NCI-H510A (cell line): ENCODE measurements at regions not wholly inside any gene's neighbourhood (a gene's known extent, or its start where the extent isn't known, plus 50 kb on each side); places are given as distances from the start of the nearest gene placed in this dataset.

Source experiments
- DNase-seq: peaks from one replicate; lab custom pipeline; 2025; lab: John Stamatoyannopoulos, UW

DNA sequence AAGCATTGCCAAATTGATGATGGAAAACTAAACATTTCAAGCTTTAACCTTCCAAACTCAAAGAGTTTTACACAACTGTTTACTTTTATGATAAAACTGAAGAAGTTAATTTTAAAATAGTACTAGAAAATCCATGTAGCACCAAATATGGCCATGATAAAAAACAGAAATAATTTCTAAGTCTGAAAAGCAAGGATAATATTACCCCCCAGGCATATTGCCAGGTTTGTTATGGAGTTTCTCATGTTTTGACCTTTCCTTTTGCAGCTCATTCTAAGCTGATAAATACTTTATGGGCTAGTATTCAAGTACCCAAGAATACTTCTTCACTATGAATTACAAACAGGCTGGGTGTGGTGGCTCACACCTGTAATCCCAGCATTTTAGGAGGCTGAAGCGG, 209.9 kb upstream of the ZFP64 start:
- DNase-seq: no peak

DNA sequence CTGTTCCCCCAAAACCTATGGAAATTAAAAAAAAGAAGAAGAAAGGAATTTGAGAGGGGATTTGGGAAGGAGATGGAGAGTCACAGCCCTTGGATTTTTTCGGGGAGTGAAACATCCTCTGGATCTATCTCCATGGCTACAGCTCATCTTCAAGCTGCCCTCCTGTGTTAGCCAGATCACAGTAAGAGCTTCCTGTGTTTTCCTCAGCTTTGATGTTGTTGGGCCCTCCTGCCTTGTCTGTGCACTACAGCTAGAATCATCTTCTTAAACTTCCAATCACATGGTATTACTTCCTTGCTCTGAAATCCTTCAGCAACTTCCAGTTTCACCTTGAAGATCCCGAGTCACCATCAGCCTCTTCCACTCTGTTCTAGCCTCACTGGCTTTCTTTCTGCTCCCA, 207.8 kb upstream of the ZFP64 start:
- DNase-seq: no peak

- no peak for DNase-seq
Measured at GRCh38 chr20:52389606-52390005, 198.0 kb upstream of the ZFP64 start.

- no peak for DNase-seq
Measured at GRCh38 chr20:52383995-52384621, 192.5 kb upstream of the ZFP64 start.

DNA sequence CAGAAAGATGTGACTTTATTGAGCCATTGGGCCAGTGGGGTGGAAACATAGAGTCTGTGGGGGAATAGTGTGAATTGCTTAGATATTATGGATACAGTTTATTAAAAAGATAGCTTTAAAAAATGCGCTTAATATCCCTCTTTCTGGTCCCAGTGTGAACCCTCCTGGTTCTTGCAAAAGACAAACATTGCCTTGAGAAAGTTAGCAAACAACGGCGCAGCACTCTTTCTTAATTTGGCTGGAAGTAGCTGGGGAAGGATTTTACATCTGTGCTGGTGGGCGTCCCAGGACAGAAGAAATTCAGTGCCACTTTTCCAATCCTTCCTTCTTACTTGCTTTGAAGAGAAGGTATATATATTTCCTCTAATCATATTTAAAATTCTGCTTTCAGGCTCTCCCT, 191.4 kb upstream of the ZFP64 start:
- no peak for DNase-seq

GRCh38 chr20:52379723-52380336, 188.3 kb upstream of the ZFP64 start:
- no peak for DNase-seq

- no peak for DNase-seq
Measured at GRCh38 chr20:52372169-52372568, 180.6 kb upstream of the ZFP64 start.

DNA sequence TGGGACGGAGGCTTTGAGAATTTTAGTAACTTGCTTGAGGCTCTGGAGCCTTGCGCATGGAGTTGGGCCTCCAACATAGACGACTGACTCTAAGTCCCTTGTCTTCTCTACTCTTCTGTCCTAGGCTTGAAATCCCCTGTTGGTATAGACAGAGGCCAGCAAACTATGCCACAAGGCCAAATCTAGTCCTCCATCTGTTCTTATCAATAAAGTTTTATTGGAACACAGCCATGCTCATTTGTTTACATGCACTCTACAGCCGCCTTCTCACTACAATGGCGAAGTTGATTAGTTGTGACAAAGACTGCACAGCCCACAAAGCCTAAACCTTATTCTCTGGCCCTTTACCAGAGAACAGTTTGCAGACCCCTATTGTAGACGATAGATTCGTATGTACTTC, 174.1 kb upstream of the ZFP64 start:
- no peak for DNase-seq

DNA sequence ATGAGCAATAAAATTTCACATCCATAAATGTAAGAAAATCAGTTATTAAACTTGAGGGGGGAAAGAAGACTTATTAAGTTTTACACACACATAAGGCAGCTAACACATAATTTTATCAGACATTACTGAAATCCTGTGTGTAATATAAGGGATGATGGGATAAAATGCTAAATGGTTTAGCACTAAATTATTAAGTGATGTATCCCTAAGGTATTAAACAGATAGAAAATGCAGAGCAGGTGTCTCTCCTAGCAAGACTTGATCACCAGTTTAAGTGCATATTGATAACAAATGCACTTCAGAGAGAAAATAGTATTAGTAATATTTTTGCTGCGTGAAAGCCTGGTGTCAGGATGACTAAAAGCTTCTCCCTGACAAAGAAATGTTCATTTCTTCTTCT, 172.8 kb upstream of the ZFP64 start:
- DNase-seq: no peak

- no peak for DNase-seq
Measured at GRCh38 chr20:52361650-52362049, 170.1 kb upstream of the ZFP64 start.

- DNase-seq: no peak
Measured at GRCh38 chr20:52349806-52350205, 158.2 kb upstream of the ZFP64 start.

DNA sequence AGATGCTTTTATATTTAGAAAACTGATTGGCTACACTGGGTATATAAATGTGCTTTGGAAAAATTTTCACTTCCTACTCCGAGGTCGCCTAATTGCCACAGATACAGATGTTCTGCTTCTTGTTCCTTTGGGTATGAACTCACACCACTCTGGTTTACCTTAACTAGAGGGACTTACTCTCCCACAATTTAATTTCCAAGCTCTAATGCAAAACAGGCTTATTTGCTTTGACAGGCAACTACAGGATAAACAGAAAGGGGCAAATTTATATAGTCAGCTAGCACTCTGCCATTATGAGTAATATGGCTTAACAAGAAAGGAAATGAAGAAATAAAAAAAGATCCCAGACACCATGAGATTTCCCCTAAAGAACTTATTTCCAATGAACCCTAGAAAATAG, 156.9 kb upstream of the ZFP64 start:
- DNase-seq: no peak

DNA sequence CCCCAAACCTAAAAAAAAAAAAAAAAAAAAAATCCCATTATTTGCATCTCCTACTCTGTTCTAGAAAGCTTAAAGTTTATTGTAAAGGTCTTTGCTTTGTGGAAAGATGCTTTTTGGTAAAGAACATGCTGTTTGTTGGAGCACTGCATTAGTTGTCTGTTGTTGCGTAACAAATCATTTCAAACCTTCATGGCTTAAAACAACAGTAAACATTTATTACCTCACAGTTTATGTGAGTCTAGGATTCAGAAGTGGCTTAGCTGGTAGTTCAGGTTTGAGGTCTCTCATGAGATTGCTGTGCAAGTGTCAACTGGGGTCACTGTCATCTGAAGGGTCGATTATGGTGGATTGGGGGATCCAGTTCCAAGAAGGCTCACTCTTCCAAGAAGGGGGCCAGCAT, 155.2 kb upstream of the ZFP64 start:
- DNase-seq: no peak

DNA sequence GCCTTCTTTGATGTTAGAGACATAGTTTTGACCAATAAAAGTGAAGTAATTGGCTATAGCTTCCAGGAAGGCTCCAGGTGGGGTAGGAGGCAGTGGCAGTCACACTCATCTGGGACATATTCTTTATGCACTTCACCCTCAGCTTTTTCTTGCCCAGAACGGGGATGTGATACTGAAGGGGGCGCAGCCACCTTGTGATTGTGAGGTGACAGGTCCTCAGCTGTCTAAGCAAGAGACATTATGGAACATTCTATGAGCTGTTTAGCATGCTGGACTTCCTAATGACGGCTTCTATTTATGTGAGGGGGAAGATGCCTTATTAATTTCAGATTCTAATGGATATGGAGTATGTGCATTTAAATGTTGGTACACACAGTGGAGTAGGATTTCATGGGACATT, 151.3 kb upstream of the ZFP64 start:
- DNase-seq: no peak

GRCh38 chr20:52340036-52340634, 148.6 kb upstream of the ZFP64 start:
- no peak for DNase-seq

DNA sequence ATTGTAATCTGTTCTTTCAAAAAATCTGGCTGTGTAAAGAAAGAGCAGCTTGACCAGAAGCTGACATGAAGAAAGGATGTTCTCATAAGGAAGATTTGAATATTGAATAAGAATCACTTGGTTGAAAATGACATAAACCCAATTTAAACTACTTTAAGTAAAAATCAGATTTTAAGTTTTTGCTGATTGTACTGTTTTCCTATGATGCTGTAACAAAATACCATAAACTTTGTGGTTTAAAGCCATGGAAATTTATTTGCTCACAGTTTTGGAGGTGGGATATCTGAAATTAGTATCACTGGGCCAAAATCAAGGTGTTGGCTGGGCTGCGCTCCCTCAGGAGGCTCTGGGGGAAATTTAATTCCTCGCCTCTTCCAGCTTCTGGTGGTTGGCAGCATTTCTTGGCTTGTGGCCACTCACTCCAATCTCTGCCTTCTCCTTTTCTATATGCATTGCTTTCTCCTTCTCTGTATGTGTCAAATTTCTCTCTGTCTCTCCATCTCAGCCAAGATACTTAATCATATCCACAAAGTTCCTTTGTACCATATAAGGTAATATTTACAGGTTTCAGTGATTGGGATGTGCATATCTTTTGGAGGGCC, 141.2 kb upstream of the ZFP64 start:
- no peak for DNase-seq

- no peak for DNase-seq
Measured at GRCh38 chr20:52332230-52332629, 140.7 kb upstream of the ZFP64 start.

DNA sequence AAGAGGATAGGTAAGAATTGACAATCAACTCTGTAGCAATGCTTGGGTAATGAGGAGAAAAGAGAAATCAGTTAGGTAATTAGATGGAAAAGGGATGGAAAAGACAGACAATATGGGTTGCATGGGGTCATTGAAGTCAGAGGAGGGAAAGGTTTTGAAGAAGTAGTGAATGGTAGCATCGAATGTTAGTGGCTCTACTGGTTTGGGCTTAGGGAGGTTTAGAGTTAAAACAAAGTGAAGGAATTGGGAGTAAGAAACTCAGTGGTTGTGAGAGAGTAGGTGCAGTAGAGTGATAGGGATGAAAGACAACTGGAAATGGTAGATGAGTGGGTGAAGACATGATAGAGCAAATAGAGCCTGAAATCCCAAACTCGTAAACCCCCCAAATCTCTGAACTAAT, 140.1 kb upstream of the ZFP64 start:
- no peak for DNase-seq

DNA sequence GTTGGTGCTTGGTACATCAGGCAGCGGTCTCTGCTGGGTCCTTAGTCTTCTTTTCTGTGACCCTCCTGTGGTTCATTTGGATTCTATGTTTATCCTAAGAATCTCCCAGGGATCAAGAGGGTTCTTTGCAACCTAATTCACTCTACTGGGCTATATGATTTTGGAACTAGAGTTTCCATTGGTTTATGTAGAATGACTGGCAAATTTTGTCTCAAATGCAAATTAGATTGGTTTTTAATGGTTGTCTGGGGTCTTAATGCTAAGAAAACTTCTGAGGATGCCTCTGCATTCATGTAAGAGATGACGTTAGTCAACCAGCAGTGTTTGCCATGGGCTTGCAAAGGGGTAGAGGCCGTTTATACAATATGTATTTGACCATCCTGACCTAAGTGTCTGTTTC, 129.8 kb upstream of the ZFP64 start:
- no peak for DNase-seq

DNA sequence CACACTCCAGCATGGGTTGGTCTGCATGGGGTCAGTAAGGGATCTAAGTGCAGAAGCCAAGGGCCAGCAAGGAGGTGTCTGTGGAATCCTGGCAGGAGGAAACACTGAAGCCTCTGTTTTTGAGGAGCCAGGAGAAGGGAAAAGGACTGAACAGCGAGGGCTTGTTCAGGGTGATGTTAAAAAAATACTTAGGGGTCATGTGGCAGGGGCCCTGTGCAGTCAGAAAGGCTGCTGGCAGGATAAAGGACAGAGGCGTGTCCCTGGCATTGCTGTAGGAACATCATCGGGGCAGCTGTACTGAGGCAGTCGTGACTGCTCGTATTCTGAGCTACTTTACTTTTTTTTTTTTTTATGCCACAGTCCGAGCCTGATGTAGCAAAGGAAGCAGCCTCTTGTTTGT, 127.1 kb upstream of the ZFP64 start:
- no peak for DNase-seq

DNA sequence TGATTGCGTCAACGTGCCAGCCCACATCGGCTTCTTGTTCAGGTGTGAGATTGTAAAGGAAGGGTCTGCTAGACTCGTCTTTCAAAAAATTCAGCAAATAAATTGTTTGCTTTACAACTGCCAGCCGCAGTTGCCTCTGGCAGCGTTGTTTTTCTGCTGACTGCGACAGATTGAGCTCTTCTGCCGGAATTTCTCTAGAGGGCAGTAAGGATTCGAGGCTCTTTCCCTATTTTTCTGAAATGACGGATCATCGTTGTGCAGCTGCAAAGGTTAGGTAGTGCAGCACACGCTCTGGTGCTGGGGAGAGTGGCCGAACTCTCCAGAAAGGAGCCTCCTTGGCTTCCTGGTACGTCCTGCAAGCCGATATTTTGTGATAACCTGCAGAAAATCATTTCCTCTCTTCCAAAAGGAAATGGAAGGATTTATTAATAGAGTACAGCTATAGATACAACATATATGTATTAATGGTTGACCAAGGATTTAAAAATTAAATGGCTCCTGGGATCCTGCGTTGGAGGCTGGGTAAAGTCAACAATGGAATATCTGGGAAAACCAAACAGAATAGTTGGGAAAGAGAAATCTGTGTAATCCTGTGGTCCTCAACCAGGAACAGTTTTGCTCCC, 121.9 kb upstream of the ZFP64 start:
- peak; percentile 19 for DNase-seq

- peak; percentile 40 for DNase-seq
Measured at GRCh38 chr20:52312132-52312729, 120.7 kb upstream of the ZFP64 start.
